ENCODE measurements at regions not wholly inside any gene's neighbourhood (a gene's known extent, or its start where the extent isn't known, plus 50 kb on each side); places are given as distances from the start of the nearest gene placed in this dataset.

DNA sequence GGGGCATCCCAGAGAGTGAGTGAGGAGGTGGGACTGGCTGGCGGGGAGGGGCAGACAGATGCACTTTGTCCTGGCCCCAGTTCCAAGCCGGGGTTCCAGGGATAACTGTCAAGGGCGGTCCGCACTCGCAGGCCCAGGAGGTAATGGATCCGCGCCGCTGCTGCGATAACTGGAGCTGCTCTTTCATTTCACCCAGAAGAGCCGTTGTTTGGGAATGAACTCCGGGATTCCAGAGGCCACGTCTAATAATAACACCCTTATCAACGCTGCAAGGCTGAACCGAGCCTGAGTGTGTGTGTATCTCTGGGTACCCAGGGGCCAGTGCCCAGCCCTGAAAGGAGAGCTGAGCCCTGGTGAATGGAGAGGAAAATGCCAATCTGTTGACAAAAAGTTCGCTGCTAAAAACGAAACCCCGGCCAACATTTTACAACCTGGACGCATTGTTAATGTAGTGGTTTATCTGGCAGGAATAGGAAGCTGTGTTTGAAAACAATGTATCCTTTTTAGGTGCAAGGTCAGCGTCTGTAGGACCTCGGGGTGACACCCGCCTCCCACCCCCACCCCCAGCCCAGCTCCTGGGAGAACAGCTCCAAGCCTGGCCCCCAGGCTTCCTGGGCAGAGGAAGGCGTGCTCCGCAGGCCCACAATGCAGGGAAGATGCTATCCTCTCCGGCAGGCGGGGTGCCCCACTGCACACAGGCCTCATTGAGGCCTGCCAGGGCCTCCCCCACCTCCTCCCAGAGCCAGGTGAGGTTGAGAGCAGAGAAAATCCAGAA is 119.7 kb downstream of the PROX1 start:
- TF ChIP-seq, protein P1, sequence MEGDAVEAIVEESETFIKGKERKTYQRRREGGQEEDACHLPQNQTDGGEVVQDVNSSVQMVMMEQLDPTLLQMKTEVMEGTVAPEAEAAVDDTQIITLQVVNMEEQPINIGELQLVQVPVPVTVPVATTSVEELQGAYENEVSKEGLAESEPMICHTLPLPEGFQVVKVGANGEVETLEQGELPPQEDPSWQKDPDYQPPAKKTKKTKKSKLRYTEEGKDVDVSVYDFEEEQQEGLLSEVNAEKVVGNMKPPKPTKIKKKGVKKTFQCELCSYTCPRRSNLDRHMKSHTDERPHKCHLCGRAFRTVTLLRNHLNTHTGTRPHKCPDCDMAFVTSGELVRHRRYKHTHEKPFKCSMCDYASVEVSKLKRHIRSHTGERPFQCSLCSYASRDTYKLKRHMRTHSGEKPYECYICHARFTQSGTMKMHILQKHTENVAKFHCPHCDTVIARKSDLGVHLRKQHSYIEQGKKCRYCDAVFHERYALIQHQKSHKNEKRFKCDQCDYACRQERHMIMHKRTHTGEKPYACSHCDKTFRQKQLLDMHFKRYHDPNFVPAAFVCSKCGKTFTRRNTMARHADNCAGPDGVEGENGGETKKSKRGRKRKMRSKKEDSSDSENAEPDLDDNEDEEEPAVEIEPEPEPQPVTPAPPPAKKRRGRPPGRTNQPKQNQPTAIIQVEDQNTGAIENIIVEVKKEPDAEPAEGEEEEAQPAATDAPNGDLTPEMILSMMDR (conservative IDR thresholded peaks at IDR 0.05 in 1 of 2, IDR thresholded peaks at IDR 0.05 in 1 of 2; ENCODE audit: low read depth in 1 of 2, low read length in 2 of 2): no peak
- no peak for TF ChIP-seq EZH2 (IDR thresholded peaks at IDR 0.05; ENCODE audit: low read length, missing control alignments)
